NCI-H510A treated with DMSO at 0.1 percent for 48 hours (cell line): ENCODE measurements at regions not wholly inside any gene's neighbourhood (a gene's known extent, or its start where the extent isn't known, plus 50 kb on each side); places are given as distances from the start of the nearest gene placed in this dataset.

Experiments
- DNase-seq: peaks from one replicate; lab custom pipeline; 2025; lab: John Stamatoyannopoulos, UW

GRCh38 chr6:165229216-165229615, 80.2 kb downstream of the C6orf118 start:
- DNase-seq = no peak

- no peak for DNase-seq
Observed at GRCh38 chr6:165227644-165228329, 81.6 kb downstream of the C6orf118 start.

GRCh38 chr6:165223736-165224135, 85.7 kb downstream of the C6orf118 start:
- DNase-seq = no peak

- DNase-seq = no peak
Observed at GRCh38 chr6:165223101-165223500, 86.3 kb downstream of the C6orf118 start.

- DNase-seq = no peak
Observed at GRCh38 chr6:165222315-165223025, 86.9 kb downstream of the C6orf118 start.

- DNase-seq = no peak
Observed at GRCh38 chr6:165220045-165220444, 89.4 kb downstream of the C6orf118 start.

- no peak for DNase-seq
Observed at GRCh38 chr6:165219629-165220028, 89.8 kb downstream of the C6orf118 start.

- DNase-seq = no peak
Observed at GRCh38 chr6:165218829-165219228, 90.6 kb downstream of the C6orf118 start.

- DNase-seq = no peak
Observed at GRCh38 chr6:165206798-165207197, 102.6 kb downstream of the C6orf118 start.

GRCh38 chr6:165205632-165206031, 103.8 kb downstream of the C6orf118 start:
- no peak for DNase-seq

GRCh38 chr6:165204807-165205545, 104.4 kb downstream of the C6orf118 start:
- no peak for DNase-seq

- no peak for DNase-seq
Observed at GRCh38 chr6:165200178-165200577, 109.2 kb downstream of the C6orf118 start.

- no peak for DNase-seq
Observed at GRCh38 chr6:165191461-165191860, 117.9 kb downstream of the C6orf118 start.

GRCh38 chr6:165186441-165187205, 122.8 kb downstream of the C6orf118 start:
- DNase-seq = no peak

GRCh38 chr6:165186041-165186440, 123.4 kb downstream of the C6orf118 start:
- no peak for DNase-seq

- no peak for DNase-seq
Observed at GRCh38 chr6:165184192-165184979, 125.0 kb downstream of the C6orf118 start.

- no peak for DNase-seq
Observed at GRCh38 chr6:165183496-165184140, 125.8 kb downstream of the C6orf118 start.

- no peak for DNase-seq
Observed at GRCh38 chr6:165183071-165183470, 126.3 kb downstream of the C6orf118 start.

GRCh38 chr6:165181951-165182414, 127.4 kb downstream of the C6orf118 start:
- DNase-seq = no peak

GRCh38 chr6:165178056-165178455, 131.3 kb downstream of the C6orf118 start:
- no peak for DNase-seq

GRCh38 chr6:165173484-165173883, 135.9 kb downstream of the C6orf118 start:
- no peak for DNase-seq
